Stimulated activated naive CD4-positive, alpha-beta T cell treated with Interleukin-2 at 50 U/mL for 16 hours (primary cell): ENCODE measurements at regions not wholly inside any gene's neighbourhood (a gene's known extent, or its start where the extent isn't known, plus 50 kb on each side); places are given as distances from the start of the nearest gene placed in this dataset.
"Not testable (repeated sequence)": the region's sequence is repeated elsewhere in the genome, so short reads cannot be mapped to it uniquely, and the experiment has no call there.

Source experiments
- DNase-seq: peaks from one replicate; lab custom pipeline; 2025; lab: John Stamatoyannopoulos, UW

- DNase-seq: not testable (repeated sequence)
Observed at GRCh38 chr11:3444420-3444744, 65.4 kb upstream of the ZNF195 start.

DNA sequence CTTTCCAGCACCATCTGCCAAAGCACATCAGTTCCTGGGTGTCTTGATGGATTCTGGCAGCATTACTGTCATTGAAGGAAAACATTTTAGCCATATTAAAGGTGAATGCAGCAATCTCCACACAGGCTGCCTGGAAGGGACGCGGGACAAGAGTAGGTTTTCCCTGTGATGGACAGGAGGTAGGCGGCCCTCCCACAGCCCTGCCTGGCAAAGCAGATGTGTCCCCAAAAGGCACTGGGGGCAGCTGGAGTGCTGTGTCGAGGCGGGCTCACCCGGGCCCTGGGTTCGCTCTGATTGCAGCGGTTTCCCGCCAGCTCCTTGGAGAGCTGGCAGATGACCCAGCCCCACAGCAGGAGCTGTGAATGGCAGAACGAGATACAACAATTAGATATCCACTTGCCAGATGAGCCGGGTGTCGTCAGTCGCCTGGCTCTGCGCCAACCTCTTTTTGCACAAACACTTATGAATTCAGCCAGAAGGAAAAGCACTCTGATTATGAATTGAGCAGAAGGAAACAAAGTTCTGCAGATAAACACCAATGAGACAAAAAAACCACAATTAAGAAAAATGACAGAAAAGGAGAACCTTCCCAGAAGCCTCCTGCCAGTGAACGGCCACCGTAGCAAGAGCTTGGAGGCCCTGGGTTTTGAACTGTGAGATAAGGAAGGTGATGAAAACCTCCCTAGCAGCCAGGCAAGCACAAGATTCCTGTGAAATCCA lies 64.9 kb upstream of the ZNF195 start:
- not testable (repeated sequence) for DNase-seq

DNA sequence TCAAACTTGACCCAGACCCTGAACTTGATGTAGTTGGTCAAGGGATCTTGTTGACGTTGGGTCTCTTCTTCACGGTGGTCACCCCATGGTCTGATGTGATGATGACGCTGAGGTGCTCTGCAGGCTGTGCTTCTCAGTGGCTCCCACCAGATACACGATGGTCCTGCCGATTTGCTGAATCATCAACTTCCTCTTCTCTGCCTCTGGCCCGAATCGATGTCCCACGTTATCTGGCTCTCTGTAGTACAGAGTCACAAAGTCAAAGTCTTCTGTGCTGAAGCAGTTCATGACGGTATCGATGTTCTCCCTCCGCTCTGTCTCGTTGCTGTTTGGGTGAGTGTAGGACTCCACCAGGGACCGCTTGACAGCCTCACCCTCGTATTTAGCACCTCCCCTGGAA lies 58.5 kb upstream of the ZNF195 start:
- not testable (repeated sequence) for DNase-seq

- no peak for DNase-seq
Observed at GRCh38 chr11:3434976-3435375, 56.0 kb upstream of the ZNF195 start.

DNA sequence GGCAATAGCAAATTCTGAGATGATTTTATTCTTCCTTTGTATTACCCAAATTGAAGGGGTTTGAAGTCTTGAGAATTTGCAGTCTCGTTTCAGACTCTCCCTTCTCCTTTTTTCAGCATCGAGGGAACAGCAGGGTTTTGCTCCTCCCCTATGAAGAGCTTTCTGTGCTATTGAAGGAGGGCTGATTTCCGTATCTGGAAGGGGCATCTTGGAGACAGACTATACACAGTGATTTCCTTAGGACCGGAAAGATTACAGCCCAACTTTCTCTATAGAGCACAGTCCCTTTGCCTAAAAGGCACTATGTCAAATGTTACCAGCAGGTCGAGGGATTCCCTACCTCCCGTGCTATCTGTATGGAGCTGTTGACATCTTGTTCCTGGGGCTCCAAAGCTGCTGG lies 50.2 kb upstream of the ZNF195 start:
- not testable (repeated sequence) for DNase-seq
